GM19025 (cell line): ENCODE measurements at regions not wholly inside any gene's neighbourhood (a gene's known extent, or its start where the extent isn't known, plus 50 kb on each side); places are given as distances from the start of the nearest gene placed in this dataset.
"Not testable (repeated sequence)": the region's sequence is repeated elsewhere in the genome, so short reads cannot be mapped to it uniquely, and the experiment has no call there.

Experiments
- ATAC-seq: cut with Tn5 transposase; IDR thresholded peaks from one replicate; pipeline ENCODE4 v1.9.1; 2021; ENCODE audit warnings: mild to moderate bottlenecking, low read depth, moderate library complexity; ENCODE audit not compliant: unreplicated experiment

GRCh38 chr3:20527368-20527767, 341.4 kb upstream of the SGO1 start:
- ATAC-seq = no peak

GRCh38 chr3:20524328-20524727, 338.3 kb upstream of the SGO1 start:
- ATAC-seq = no peak

- no peak for ATAC-seq
Observed at GRCh38 chr3:20523293-20523692, 337.3 kb upstream of the SGO1 start.

- ATAC-seq = not testable (repeated sequence)
Observed at GRCh38 chr3:20517316-20517715, 331.3 kb upstream of the SGO1 start.

GRCh38 chr3:20516311-20516710, 330.3 kb upstream of the SGO1 start:
- ATAC-seq = no peak

GRCh38 chr3:20515834-20516233, 329.8 kb upstream of the SGO1 start:
- ATAC-seq = no peak

- ATAC-seq = peak; percentile 88
Observed at GRCh38 chr3:20511863-20512505, 326.0 kb upstream of the SGO1 start.

- no peak for ATAC-seq
Observed at GRCh38 chr3:20510396-20510795, 324.4 kb upstream of the SGO1 start.

GRCh38 chr3:20503394-20504082, 317.5 kb upstream of the SGO1 start:
- no peak for ATAC-seq

GRCh38 chr3:20490996-20491395, 305.0 kb upstream of the SGO1 start:
- ATAC-seq = no peak

- no peak for ATAC-seq
Observed at GRCh38 chr3:20488151-20488550, 302.1 kb upstream of the SGO1 start.

GRCh38 chr3:20484126-20484525, 298.1 kb upstream of the SGO1 start:
- ATAC-seq = no peak

GRCh38 chr3:20482350-20482749, 296.3 kb upstream of the SGO1 start:
- no peak for ATAC-seq

- ATAC-seq = no peak
Observed at GRCh38 chr3:20480786-20481365, 294.9 kb upstream of the SGO1 start.

GRCh38 chr3:20478436-20478835, 292.4 kb upstream of the SGO1 start:
- no peak for ATAC-seq

- not testable (repeated sequence) for ATAC-seq
Observed at GRCh38 chr3:20464237-20464636, 278.2 kb upstream of the SGO1 start.

- no peak for ATAC-seq
Observed at GRCh38 chr3:20462723-20463122, 276.7 kb upstream of the SGO1 start.

GRCh38 chr3:20462226-20462625, 276.2 kb upstream of the SGO1 start:
- no peak for ATAC-seq

GRCh38 chr3:20458994-20459716, 273.1 kb upstream of the SGO1 start:
- no peak for ATAC-seq

GRCh38 chr3:20456511-20456910, 270.5 kb upstream of the SGO1 start:
- ATAC-seq = no peak

- ATAC-seq = no peak
Observed at GRCh38 chr3:20451170-20451569, 265.2 kb upstream of the SGO1 start.
